Esophagus muscularis mucosa (tissue), 4 donors: ENCODE measurements at regions not wholly inside any gene's neighbourhood (a gene's known extent, or its start where the extent isn't known, plus 50 kb on each side); places are given as distances from the start of the nearest gene placed in this dataset.

ENCODE experiments used
- DNase-seq: peaks from one replicate; pipeline ENCODE4 v3.0.0-alpha.2; 2017; ENCODE audit errors: extremely low spot score
- H3K27ac ChIP-seq, 4 donors: fragments of 200-600 bp; sonication (generic); replicated peaks in 1 of 4; 1 replicate in 3 of 4; 2 replicates in 1 of 4; pipeline ENCODE4 v1.5.1; 2016 to 2019; ENCODE audit warnings: mild to moderate bottlenecking in 1 of 4
- H3K27me3 ChIP-seq, 4 donors: fragments of 200-600 bp; sonication (generic); one replicate each; pipeline versions ENCODE4 v1.5.1 to v1.6.0; 2016 to 2019
- H3K36me3 ChIP-seq, 4 donors: fragments of 200-600 bp; sonication (generic); one replicate each; pipeline ENCODE4 v1.5.1; 2016 to 2019
- H3K4me1 ChIP-seq, 4 donors: fragments of 200-600 bp; sonication (generic); one replicate each; pipeline ENCODE4 v1.5.1; 2016 to 2019
- H3K4me3 ChIP-seq, 4 donors: fragments of 200-600 bp; sonication (generic); 1 replicate in 2 of 4; 2 replicates in 2 of 4; pipeline ENCODE4 v1.5.1; 2016 to 2019; ENCODE audit warnings: mild to moderate bottlenecking in 4 of 4, moderate library complexity in 1 of 4
- H3K9me3 ChIP-seq, 4 donors: fragments of 200-600 bp; sonication (generic); 1 replicate in 3 of 4; 2 replicates in 1 of 4; pipeline ENCODE4 v1.5.1; 2016 to 2019
- CTCF ChIP-seq, 3 experiments: fragments of 200-600 bp in 2 of 3; fragments of 450-650 bp in 1 of 3; sonication (generic) in 2 of 3; IDR thresholded peaks; one replicate each; pipeline ENCODE4 v1.5.1; 2017 to 2019; ENCODE audit warnings: antibody characterized with exemption in 3 of 3, mild to moderate bottlenecking in 2 of 3, moderate library complexity in 1 of 3
- EP300 ChIP-seq: sonication (generic); formaldehyde crosslinking; IDR thresholded peaks from one replicate; pipeline ENCODE4 v1.6.1; 2017; ENCODE audit warnings: antibody characterized with exemption
- POLR2A ChIP-seq: fragments of 450-650 bp; IDR thresholded peaks from one replicate; pipeline ENCODE4 v1.6.1; 2017; ENCODE audit warnings: antibody characterized with exemption, moderate library complexity, mild to moderate bottlenecking, low read depth
- POLR2AphosphoS5 ChIP-seq, 2 donors: sonication (generic); formaldehyde crosslinking; IDR thresholded peaks; one replicate each; pipeline ENCODE4 v1.6.1; 2017; ENCODE audit warnings: antibody characterized with exemption in 2 of 2
- WGBS: methylation state at CpG from one replicate; pipeline ENCODE4 v1.1.5; 2018; 5-methylcytosine and 5-hydroxymethylcytosine counted together
- intact Hi-C: fragments of 100-400 bp; cut with DNase I; formaldehyde crosslinking; loops from one replicate; pipeline ENCODE4 v1.15.1; 2023

- 96% methylated on average over 2 of the region's 2 CpGs for WGBS
- H3K4me1 ChIP-seq: no peaks in the 10 kb centered on the region
- no peaks in the 10 kb centered on the region for H3K27me3 ChIP-seq
- DNase-seq: no peak
- intact Hi-C loops: no loop called here
- no peak overlapping the region for H3K27ac ChIP-seq
- no peaks in the 10 kb centered on the region for H3K36me3 ChIP-seq
- no peaks in the 10 kb centered on the region for H3K9me3 ChIP-seq
- no peak overlapping the region for H3K4me3 ChIP-seq
- TF ChIP-seq POLR2A (no peak), CTCF (IDR thresholded peaks at IDR 0.05) (no peak), POLR2AphosphoS5 (IDR thresholded peaks at IDR 0.05) (no peak), EP300 (no peak)
Measured at GRCh38 chr2:153667475-153667874, 188.9 kb upstream of the RPRM start.

DNA sequence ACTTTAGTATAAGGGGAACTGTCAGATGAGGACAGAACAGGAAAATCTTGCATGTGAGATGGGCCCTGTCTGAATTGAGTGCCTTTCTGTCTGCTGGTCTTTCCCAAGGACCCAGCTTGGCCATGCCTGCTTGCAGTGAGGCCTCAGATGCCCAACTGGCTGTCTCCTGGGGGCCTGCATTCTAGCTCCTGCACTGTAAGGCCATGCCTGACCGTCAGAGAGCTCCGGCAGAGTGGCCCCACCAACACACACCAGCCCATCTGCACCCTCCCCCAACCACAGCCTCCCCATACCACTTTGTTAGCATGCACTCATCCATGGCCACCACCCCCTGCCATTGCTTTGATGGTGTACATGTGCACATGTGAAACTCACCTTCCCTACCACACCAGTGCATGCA, 190.4 kb upstream of the RPRM start:
- no peak overlapping the region for H3K27ac ChIP-seq
- H3K27me3 ChIP-seq: no peaks in the 10 kb centered on the region
- WGBS: 100% methylated on average over 1 of the region's 2 CpGs
- H3K9me3 ChIP-seq: no peaks in the 10 kb centered on the region
- DNase-seq: no peak
- no peak for TF ChIP-seq EP300
- no peak for TF ChIP-seq CTCF (IDR thresholded peaks at IDR 0.05)
- TF ChIP-seq POLR2A: no peak
- no peak for TF ChIP-seq POLR2AphosphoS5 (IDR thresholded peaks at IDR 0.05)
- no peak overlapping the region for H3K4me3 ChIP-seq
- H3K4me1 ChIP-seq: no peaks in the 10 kb centered on the region
- intact Hi-C loops: no loop called here
- H3K36me3 ChIP-seq: no peaks in the 10 kb centered on the region

DNA sequence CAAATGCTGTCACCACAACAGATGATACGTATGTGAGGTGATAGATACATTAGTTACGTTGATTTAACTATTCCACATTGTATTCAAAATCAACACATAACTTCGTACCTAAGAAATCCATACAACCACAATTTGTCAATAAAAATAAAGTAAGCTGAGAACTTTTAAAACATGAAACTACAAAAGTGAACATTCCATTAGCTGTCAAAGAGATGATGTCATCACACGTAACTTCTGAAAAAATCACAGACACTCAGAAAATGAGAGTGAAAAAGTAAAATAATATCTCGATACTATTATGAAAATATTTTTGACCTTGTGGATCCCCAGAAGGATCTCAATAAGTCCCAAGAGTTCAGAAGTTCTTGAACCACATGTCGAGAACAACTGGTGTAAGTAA, 161.6 kb upstream of the GALNT13 start:
- 83% methylated on average over 6 of the region's 6 CpGs for WGBS
- TF ChIP-seq POLR2A (no peak), POLR2AphosphoS5 (IDR thresholded peaks at IDR 0.05) (no peak), EP300 (no peak), CTCF (IDR thresholded peaks at IDR 0.05) (no peak)
- H3K4me3 ChIP-seq: no peak overlapping the region
- H3K27ac ChIP-seq: no peak overlapping the region
- no peaks in the 10 kb centered on the region for H3K27me3 ChIP-seq
- no peaks in the 10 kb centered on the region for H3K36me3 ChIP-seq
- DNase-seq: no peak
- H3K4me1 ChIP-seq: no peaks in the 10 kb centered on the region
- intact Hi-C loops: no loop called here
- H3K9me3 ChIP-seq: no peaks in the 10 kb centered on the region

DNA sequence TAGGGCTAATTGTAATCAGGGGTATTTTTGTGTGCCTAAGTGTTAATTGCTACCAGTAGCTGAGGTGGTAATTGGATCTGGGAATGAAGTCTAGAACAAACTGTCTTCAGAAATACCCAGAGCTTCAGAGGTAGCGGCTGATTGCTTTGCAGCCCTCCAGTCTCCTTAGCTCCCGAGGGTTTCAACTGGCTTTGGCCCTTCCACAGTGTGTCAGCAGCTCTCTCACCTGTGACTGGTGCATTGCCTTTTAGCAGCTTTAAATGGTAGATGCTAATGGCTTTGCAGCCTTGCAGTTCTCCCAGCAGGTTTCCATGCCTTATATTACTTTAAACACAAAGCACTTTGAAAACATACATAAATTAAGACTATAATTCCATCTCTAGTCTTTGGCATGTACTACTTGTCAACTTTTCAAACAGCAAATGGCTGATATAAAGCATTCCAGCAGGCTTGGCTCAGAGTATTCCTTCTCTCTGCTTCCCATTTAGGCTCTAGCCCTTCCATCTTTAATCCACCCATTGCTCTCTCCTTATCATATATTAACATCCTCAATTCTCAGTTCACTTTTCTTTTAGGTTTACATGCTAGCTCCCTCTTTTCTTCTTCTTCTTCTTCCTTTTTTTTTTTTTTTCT, 156.4 kb upstream of the GALNT13 start:
- WGBS: 62% methylated on average over 2 of the region's 2 CpGs
- no peaks in the 10 kb centered on the region for H3K27me3 ChIP-seq
- intact Hi-C loops: no loop called here
- H3K9me3 ChIP-seq: no peaks in the 10 kb centered on the region
- no peaks in the 10 kb centered on the region for H3K36me3 ChIP-seq
- no peak for DNase-seq
- H3K27ac ChIP-seq: no peak overlapping the region
- H3K4me3 ChIP-seq: no peak overlapping the region
- no peaks in the 10 kb centered on the region for H3K4me1 ChIP-seq
- no peak for TF ChIP-seq POLR2A
- TF ChIP-seq CTCF (IDR thresholded peaks at IDR 0.05): no peak
- TF ChIP-seq EP300: no peak
- TF ChIP-seq POLR2AphosphoS5 (IDR thresholded peaks at IDR 0.05): no peak

- TF ChIP-seq EP300 (no peak), POLR2A (no peak), POLR2AphosphoS5 (IDR thresholded peaks at IDR 0.05) (no peak), CTCF (IDR thresholded peaks at IDR 0.05) (no peak)
- Histone ChIP-seq H3K4me3 (no peak overlapping the region), H3K27ac (no peak overlapping the region), H3K36me3 (no peaks in the 10 kb centered on the region), H3K27me3 (no peaks in the 10 kb centered on the region), H3K4me1 (no peaks in the 10 kb centered on the region), H3K9me3 (no peaks in the 10 kb centered on the region)
- WGBS: 65% methylated on average over 2 of the region's 2 CpGs
- intact Hi-C loops: no loop called here
- DNase-seq: no peak
Measured at GRCh38 chr2:153717060-153717459, 154.7 kb upstream of the GALNT13 start.
